Stimulated activated CD8-positive, alpha-beta memory T cell treated with anti-CD3 and anti-CD28 coated beads, Interleukin-4, amount 100 ng/mL, for 1 hour (primary cell): ENCODE measurements at regions not wholly inside any gene's neighbourhood (a gene's known extent, or its start where the extent isn't known, plus 50 kb on each side); places are given as distances from the start of the nearest gene placed in this dataset.
"Not testable (repeated sequence)": the region's sequence is repeated elsewhere in the genome, so short reads cannot be mapped to it uniquely, and the experiment has no call there.

Experiments used
- DNase-seq, 2 donors: peaks; one replicate each; pipeline ENCODE4 v3.0.0-alpha.2; 2020; ENCODE audit warnings: low read depth in 2 of 2, low spot score in 1 of 2

DNA sequence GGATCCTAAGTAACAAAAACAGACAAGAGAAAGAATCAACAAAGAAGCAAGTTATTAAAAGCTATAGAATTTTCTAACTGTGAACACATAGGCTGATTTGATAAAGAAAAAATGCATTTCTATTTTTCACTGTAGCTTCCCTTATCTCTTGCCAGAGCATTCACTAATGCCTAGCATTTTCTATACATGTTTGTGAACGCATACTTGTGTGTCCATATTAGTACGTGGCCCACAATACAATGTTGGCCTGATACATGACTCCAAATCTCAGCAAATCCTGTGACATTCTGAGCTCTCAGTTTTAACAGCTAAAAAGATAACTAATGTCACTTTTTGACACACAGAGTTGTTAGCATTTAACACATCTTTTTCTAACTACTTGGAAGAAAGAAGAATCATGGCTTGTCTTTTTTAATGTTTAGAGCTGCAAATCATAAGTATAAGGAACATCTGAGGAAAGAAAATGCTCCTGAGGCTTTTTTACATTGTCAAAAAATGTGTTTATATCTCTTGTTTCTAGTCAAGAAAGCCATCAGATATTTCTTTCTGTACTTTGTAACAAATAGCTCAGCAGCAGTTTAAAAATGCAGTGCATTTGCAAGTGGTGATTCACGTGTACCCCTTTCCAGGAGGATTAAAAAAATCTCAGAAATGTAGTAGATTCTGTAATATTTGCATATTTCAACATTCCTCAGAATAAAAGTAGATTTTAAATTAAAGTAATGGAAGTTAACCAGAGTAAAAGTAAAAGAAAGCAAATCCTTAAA is 1646.8 kb upstream of the TMEFF2 start:
- DNase-seq = no peak

DNA sequence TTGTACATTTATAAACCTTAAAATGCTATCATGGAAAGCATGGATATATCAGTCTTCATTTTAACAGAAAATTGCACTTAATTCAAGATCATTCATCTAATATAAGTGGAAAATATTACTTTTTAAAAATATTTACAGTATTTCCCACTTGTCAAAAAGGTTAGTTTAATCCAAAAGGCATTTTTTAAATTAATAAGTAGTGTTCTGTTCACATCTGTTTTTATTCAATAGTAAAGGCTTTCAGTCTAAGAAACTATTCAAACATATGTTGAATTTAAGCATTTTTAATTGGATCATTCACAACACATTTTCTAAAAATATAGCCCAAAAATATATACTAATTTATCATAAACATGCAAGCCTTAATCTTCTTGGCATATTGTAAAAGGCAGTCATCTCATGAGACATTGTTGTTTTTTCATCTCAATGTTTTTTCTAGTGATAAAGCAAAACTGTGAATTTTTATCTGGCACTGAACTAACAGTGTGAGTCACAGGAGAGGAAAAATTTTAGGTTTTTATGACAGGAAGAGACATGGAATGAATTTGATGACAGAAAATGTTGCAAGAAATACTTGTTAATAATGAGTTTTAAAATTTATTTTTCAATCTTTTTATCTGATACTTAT is 1642.5 kb upstream of the TMEFF2 start:
- DNase-seq = no peak

DNA sequence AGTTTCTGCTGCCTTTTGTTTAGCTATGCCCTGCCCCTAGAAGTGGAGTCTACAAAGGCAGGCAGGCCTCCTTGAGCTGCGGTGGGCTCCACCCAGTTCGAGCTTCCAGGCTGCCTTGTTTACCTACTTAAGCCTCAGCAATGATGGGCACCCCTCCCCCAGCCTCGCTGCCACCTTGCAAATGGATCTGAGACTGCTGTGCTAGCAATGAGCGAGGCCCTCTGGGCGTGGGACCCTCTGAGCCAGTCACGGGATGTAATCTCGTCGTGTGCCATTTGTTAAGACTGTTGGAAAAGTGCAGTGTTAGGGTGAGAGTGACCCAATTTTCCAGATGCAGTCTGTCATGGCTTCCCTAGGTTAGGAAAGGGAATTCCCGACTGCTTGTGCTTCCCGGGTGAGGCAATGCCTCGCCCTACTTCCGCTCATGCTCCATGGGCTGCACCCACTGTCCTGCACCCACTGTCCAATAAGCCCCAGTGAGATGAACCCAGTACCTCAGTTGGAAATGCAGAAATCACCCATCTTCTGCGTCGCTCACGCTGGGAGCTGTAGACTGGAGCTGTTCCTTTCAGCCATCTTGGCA is 1641.8 kb upstream of the TMEFF2 start:
- not testable (repeated sequence) for DNase-seq

DNA sequence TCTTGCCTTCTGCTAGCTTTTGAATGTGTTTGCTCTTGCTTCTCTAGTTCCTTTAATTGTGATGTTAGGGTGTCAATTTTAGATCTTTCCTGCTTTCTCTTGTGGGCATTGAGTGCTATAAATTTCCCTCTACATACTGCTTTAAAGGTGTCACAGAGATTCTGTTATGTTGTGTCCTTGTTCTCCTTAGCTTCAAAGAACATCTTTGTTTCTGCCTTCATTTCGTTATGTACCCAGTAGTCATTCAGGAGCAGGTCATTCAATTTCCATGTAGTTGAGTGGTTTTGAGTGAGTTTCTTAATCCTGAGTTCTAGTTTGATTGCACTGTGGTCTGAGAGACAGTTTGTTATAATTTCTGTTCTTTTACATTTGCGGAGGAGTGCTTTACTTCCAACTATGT is 1639.2 kb upstream of the TMEFF2 start:
- not testable (repeated sequence) for DNase-seq

DNA sequence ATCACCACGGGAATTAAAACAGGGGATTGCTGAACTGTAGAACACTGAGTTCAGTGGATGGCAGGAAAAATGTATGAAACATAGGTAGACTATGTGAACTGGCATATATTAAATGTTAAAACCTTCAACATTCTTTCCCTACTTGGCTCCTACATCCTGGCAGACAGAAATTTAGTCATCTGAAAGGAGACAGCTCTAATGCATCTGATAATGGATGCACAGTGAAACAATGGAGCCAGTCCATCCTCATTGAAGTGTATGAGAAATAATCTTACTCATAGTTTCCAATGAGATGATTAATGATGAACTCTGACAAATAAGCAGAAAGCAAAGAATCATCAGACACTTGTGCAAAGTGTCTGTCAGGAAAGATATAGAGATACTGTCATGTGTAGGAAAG is 1629.7 kb upstream of the TMEFF2 start:
- DNase-seq = no peak

DNA sequence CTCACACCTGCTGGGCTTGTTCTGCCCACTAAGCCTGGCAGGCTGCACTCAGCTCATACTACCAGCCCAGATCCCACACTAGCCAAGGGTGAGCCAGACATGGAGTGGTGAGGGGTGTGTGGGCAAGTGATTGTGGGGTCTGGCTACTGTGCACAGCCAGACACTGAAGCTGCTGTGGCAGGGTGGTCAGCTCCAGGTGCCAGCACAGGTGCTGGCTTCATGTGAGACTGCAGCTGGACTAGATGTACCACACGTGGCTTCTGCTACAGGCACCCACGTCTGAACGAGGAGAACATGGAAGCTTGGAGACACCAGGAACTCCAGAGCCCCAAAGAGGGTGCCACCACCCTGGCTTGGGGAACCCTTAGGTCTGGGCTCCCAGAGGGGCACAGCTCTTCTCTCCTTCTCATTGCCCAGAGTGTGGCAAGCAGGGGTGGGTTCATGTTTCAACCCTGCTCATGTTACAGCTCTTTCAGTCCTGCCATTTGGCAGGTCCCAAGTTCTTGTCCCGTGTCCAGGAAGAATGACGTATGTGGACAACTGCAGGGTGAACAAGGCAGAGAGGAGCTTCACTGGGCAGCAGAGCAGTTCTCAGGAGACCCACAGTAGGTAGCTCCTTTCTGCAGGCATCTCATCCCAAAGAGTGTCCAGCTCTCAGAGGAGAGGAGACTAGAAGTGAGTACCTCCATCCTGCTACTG is 1624.2 kb upstream of the TMEFF2 start:
- no peak for DNase-seq

DNA sequence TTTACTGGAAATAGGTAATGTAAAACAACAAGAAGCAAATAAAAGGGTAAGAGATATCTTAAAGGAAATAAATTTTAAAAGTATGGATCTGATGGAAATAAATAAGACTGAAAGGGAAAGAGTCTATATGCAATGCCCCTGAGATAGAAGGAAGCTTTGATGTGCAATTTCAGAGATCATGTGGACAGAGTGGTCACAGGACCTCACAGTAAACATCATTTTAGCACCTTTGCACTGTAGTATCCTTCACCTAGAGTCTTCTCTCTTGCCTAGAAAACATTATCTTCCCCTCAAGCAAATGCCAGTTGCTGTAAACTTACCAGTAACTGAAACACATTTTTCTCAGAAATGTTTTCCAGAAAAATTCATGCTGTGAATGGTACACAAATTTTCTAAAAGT is 1621.3 kb upstream of the TMEFF2 start:
- DNase-seq = no peak

DNA sequence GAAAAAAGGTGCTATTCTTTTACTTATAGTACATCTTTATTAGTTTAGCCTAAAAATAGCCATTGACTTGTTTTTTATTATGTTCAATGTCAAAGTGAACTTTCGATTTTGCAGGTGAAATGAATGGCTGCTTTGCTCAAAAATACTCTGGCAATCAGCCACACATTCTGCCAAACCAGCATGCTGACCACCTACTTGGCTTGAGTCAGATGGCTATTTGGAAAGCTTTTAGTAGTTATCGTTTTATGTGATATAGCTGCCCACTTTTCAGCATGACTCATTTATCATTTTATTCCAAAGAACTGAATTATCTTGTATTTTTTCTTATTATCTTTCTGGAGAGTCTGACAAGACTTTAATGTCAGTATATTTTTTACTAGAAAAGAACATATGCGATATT is 1615.8 kb upstream of the TMEFF2 start:
- no peak for DNase-seq

DNA sequence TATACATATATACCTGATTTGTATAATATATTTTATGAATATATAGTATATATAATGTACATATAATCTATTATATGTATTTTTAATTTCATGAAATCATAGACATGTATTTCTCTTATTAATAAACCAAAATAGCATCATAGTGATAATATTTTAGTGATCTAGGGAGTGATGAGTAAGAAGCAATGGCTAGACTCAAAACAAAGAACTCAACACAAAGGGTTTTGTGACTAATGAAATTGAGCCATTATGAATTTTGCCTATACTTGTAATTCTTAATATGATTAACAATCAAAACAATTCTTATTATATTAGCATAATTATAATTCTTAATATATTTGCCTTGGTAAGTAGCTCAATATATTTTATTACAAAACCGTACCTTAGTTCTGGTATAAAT is 1614.1 kb upstream of the TMEFF2 start:
- no peak for DNase-seq

DNA sequence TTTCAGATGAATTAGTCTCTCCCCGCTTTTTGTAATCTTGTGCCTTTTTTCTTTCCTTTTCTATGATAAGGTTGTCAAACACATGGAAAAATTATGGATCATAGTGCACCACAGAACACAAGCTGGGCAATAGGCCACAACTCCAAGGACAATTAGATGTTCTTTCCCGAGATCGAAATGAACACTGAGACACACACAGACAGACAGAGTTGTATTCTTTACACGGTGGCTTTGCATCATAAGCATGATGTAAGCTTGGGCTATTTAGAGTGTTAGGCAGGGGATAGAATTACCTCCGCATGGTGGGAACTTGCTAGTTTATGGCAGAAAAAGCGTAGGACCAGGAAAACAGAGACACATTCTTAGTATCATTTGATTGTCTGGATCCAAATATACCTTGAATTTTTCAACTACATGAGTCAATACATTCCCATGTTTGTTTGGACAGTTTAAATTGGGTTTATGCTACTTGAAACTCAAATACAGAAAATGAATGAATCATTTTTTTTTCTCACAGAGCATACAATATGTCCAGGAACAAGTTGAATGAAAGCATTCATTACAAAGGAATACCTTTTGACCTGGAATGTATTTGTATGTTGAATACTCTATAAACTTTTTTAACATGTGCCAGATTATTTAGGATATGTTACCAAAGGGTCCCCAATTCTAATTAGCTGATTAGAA is 1611.5 kb upstream of the TMEFF2 start:
- no peak for DNase-seq

DNA sequence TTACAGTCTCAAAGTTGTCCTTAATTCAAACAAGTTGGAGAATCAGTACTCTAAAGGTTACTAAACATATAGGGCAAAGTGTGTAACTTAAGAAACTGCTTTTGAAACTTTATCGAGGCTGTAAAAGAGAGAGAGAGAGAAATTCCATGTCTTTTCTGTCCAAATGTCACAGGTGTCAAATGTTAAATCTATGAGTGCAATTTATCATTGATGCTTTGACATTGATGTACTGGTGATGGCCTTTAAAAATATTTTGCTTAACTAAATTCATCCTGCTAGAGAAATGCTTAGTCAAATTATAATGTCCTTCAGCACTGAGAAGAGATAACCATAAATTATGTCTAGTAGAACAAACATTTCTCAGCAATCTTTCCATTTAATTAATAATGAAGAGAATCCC is 1602.1 kb upstream of the TMEFF2 start:
- DNase-seq = no peak

DNA sequence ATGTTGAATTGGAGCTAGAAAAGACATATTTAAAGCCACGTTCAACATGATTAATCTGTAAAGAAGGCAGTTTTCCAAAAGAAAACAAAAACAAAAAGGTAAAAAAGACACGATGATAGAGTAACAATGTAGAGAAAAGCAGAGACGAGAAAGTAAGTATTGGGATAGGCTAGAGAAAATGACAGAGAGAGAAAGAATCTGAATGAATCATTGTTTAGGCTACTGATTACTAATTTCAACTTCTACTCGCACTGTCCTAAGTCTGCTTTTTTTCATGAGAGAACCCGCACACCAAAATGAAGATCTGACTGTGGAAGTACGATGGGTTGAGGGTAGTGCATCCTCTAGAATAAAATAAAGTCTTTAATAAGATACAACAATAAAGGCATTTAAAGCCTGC is 1599.2 kb upstream of the TMEFF2 start:
- no peak for DNase-seq

DNA sequence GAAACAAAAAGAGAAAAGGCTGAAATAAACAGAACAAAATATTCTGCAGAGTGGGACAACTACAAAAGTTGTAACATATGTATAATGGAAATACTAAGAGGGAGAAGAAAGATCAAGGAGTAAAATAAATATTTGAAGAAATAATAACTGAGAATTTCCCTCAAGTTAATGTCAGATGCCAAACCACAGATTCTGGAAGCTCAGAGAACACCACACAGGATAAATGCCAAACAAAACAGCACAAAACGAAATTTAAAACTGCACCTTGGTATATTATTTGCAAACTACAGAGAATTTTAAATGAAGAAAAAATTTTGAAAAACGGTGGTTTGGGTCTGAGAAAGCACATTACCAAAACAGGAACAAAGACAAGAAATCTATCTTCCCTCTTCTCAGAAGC is 1588.9 kb upstream of the TMEFF2 start:
- no peak for DNase-seq

DNA sequence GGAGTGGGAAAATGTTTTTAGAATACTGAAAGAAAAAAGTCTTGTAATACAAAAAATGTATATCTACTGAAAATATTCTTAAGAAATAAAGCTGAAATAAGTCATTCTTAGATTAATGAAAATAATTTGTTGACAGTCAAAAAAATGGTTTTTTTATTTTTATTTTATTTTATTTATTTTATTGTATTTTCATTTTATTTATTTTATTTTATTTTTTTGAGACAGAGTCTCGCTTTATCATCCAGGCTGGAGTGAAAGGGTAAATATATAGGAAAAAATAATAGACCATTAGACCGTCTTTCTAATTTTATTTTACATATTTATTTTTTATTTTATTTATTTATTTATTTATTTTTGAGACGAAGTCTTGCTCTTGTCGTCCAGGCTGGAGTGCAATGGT is 1583.6 kb upstream of the TMEFF2 start:
- DNase-seq = no peak

DNA sequence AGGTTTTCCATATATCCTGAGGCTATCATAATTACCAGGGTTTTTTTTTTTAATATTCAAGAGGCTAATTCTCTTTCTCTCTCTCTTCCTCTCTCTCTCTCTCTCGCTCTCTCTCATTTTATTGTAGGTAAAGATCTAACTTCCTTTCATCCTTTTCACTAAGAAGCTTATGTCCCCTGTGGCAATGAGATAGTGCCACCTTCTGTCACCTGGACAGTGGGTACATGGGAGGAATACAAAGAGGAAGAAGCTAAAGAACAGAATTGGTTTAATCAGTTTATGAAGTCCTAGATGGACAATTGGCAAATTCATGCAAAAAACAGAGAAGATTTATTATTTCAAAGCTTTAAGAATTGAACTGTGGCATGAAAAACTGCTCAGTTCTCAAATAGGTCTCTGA is 1582.3 kb upstream of the TMEFF2 start:
- DNase-seq = no peak

DNA sequence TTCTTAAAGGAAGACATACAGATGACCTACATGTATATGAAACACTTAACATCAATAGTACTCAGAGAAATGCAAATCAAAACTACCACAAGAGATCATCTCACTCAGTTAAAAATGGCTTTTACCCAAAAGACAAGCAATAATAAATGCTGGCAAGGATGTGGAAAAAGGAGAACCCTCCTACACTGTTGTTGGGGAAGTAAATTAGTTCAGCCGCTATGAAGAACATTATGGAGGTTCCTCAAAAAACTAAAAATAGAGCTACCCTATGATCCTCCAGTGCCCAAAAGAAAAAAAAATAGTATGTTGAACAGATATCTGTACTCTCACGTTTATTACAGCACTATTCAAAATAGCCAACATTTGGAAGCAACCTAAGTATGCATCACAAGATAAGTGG is 1579.4 kb upstream of the TMEFF2 start:
- no peak for DNase-seq

DNA sequence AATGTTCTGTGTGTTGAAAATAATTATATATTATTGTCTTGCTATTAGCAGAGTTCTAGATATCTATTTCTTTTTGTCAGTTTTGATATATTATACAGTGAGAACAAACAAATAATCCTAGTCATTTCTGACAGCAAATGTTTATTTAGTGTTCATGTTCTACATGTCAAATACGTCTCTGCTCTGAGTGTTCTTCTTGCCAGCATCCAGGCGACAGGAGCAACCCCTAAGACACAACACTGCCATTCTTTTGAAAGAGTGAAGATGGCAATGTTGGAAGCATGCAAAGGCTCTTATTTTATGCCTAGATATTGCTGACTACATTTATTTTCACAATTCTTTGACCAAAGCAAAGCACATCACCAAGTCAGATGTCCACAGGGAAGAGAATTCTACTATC is 1556.6 kb upstream of the TMEFF2 start:
- DNase-seq = no peak

DNA sequence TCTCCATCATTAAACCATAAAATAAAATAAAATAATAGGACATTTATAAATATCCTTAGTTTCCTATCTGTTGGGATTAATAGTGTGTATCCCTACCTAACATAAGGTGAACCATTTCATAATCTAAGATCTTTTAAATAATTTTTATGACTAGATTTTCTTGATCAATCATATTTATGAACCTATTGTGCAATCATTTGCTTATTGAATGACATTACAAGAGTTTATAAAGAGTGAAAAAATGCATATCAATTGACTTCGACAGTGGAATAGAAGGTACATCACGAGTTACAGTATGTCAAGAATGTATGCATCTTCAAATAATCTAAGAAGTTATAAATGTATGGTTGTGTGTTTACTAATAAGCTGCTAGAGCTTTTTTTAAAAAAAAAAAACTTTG is 1554.8 kb upstream of the TMEFF2 start:
- DNase-seq = no peak

DNA sequence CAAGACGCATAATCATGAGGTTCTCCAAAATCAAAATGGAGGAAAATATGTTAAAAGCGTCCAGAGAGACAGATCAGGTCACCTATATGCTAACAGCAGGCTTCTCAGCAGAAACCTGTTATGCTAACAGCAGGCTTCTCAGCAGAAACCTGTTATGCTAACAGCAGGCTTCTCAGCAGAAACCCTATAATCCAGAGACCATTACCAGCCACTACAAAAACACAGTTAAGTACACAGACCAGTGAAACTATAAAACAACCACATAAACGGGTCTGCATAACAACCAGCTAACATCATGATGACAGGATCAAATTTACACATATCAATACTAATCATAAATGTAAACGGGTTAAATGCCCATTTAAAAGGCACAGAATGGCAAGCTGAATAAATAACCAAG is 1548.4 kb upstream of the TMEFF2 start:
- DNase-seq = no peak

DNA sequence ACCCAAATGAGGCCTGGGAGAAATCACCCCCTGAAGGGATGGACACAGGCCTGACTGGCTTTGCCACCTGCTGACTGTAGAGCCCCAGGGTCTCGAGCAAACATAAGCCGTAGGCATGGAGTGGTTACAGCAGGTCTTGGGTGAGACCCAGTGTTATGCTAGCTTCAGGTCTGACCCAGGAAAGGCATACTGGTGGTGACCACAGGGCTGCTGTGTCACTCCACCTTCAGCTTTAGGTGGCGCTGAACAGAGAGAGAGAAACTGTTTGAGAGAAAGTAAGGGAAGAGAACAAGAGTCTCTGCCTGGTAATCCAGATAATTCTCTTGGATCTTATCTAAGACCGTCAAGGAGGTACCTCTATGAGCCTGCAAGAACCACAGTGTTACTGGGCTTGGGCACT is 1544.2 kb upstream of the TMEFF2 start:
- DNase-seq = no peak

DNA sequence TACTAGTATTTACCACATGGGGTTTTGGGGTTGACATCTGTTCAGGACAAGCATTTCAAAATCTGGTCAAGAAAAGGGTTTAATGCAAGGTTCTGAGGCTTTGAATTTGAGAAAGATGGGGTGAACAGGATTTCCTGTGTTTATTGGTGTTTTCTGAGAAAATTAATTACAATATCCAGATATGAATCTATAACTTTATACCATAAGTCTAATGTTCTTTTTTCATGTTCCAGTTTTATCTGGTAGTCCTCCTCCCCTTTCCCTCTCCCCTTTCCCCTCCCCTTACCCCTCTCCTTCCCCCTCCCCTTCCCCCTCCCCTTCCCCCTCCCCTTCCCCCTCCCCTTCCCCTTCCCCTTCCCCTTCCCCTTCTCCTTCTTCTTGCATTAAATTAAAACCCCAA is 1518.2 kb upstream of the TMEFF2 start:
- DNase-seq = no peak

DNA sequence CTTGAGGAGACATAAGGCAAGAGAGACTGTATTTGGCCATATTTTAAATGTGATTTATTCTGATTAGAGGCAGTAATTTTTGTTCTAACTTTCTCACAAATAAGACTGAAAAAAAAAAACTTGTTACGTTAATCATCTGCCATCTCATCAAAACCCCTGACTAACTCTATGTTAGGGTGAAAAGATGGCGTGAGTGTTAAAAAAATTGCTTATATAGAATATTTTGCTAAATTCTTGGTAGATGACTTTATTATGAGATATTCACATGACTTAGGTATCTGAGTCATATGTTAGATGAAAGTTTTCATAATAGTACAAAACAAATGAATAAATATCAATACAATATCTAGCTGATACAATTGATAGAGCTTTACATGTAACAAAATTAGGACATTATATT is 1508.7 kb upstream of the TMEFF2 start:
- no peak for DNase-seq
